ENCODE measurements at regions not wholly inside any gene's neighbourhood (a gene's known extent, or its start where the extent isn't known, plus 50 kb on each side); places are given as distances from the start of the nearest gene placed in this dataset.
"Not testable (repeated sequence)": the region's sequence is repeated elsewhere in the genome, so short reads cannot be mapped to it uniquely, and the experiment has no call there.

DNA sequence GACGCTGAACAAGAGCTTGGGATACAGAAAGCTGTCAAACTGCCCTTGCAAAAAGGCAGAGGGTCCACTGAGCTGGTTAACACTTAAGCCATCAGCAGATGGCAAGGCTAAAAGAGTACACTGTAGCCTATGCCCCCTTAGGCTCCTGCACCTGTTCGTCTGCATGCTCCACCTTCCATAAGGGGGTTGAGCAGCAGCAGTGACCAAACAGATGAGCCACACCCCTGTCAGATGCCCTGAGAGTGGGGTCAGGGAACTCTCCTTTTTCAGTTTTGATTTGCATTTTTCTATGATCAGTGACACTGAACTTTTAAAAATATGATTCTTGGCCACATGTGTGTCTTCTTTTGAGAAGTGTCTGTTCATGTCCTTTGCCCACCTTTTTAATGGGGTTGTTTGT is 402.5 kb upstream of the FAM98A start:
- DNase-seq (ENCODE audit: low read depth in 2 of 2), result no peak

DNA sequence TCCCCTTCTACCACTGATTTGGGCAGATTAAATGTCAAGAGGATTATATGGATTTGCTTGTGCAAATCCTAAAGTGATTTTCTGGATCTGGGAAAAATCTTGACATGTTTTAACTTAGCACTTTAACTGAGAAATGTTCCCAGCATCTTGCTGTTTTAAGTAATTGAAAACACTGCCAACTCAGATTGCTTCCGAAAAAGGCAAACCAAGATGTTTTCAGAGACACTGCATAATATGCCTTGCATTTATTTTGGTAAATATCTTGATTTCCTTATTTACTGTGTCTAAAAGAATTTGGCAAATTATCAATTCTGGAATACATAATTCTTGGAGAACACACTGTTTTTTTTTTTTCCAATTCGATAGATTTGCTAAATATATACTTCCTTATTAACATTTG is 385.0 kb upstream of the FAM98A start:
- no peak for DNase-seq (ENCODE audit: low read depth in 2 of 2)

DNA sequence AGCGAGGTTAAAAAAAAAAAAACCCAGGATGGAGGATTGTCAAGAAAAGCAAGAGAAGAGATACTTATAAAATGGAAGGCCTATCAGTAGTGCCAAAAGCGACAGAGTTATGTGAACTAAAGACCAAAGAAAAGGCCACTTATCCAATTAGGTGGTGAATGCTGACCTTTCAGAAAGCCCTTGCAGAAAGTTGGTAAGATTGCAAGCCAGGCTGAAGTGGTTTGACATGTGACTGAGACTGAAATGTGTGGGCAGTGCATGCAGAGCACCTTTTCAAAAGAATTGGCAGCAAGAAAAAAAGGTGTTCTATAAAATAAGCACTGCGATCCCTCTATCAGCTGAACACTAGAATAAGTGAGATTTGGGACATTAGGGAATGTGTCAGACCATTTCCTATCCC is 379.4 kb upstream of the FAM98A start:
- DNase-seq (ENCODE audit: low read depth in 2 of 2), result no peak

DNA sequence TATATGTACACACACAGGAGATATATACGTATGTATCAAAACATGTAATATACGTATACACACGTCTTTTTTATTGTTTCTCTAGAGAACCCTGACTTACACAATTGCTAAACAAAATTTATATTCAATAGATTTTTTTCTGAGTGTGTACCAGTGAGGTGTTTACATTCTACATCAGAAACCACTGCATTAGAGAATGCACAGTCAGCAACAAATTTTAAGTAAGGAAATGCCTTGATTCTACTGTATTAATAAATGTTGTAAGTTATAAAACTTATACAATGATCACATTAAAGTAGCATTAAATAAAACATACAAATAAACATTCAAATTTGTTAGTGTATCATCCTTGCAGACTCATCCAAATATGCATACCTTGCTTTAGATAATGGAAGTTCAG is 376.4 kb upstream of the FAM98A start:
- DNase-seq (ENCODE audit: low read depth in 2 of 2), result no peak

DNA sequence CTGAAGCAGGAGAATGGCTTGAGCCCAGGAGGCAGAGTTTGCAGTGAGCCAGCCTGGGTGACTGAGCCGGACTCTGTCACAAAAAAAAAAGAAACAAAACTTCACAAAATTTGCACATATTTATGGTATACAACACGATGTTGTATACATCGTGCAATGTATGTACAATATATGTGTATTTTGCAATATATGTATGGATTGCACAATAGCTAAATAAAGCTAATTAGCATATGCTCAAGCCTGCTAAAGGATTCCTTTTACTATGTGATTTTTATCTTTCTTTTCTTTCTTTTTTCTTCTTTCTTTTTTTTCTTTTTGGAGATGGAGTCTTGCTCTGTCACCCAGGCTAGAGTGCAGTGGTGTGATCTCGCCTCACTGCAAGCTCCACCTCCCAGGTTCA is 368.0 kb upstream of the FAM98A start:
- DNase-seq (ENCODE audit: low read depth in 2 of 2), result no peak

DNA sequence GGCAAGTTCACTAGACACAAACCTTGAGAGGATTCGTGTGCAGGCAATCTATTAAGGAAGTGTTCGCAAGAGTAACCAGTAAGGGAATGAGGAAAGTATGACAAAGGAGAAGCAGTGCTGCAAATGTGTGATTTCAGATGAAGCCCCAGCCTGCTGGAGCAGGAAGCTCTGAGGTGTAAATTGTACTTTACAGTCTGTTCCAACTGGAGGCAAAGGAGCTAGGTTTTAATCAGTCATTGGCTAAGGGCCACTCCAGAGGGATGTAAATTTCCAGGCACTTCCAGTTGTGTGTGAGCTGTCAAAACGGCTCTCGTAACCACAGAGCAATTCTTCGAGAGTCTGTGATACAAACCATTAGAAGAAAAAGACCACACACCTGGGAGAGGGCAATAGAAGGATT is 359.5 kb upstream of the FAM98A start:
- no peak for DNase-seq (ENCODE audit: low read depth in 2 of 2)

DNA sequence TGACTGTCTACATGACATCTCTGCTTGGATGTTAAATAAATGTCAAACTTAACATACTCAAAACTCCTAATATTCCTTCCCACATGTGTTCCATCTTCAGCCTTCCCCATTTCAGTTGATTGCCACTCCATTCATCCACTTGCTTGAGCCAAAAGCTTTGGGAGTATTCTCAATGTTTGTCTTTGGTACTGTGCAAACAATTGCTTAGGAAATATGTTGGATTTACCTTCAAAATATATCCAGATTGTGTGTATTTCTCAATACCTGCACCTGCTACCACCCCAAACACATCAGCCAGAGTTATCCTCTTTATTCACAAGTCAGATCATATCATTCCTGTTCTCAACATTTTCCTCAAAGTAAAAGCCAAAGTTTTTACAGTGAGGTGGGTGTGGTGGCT is 350.3 kb upstream of the FAM98A start:
- DNase-seq (ENCODE audit: low read depth in 2 of 2), result no peak

DNA sequence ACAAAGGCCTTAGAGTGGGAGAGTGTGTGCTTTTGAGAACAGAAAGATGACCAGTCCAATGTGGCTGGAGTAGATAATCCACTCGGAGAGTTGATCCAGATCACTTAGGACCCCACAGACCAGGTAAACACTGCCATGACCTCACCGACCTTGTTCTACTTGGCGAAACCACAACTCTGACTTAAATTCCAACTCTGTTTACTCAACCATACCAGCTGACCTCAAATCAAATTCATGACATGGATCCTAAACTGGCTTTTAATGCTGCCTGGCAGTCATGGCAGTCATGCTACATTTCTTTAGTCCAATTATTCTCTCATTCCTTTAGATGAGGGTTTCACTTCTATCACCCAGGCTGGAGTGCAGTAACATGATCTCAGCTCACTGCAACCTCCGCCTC is 347.1 kb upstream of the FAM98A start:
- no peak for DNase-seq (ENCODE audit: low read depth in 2 of 2)

DNA sequence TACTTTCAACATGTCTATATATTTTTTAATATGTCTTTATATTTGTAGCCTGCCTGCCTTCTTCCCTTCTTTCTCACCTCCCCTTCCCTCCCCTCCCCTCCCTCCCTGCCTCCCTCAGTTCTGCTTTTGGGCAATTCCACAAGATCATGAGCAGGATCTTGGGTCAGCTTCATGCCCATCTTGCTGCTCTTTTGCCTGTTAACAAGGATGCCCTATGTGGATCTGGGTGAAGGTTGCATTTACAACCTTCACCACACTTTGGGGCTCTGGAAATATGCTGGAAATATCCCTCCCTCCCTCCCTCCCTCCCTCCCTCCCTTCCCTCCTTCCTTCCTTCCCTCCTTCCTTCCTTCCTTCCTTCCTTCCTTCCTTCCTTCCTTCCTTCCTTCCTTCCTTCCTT is 334.1 kb upstream of the FAM98A start:
- DNase-seq (ENCODE audit: low read depth in 2 of 2), result no peak

DNA sequence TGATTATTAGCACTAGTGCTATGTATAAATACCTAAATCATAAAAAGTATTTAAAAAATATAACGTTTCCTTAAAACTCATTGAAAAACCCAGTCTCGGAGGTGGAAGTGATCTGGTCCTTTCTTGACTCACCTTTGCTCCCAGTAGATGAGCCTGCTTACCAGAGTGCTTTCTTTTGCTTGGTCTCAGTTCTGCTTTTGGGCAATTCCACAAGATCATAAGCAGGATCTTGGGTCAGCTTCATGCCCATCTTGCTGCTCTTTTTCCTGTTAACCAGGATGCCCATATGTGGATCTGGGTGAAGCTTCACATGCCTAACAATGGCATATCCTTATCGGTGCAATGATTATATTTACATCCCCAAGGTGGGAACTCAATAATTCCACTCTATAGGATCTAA is 332.1 kb upstream of the FAM98A start:
- DNase-seq (ENCODE audit: low read depth in 2 of 2), result no peak

DNA sequence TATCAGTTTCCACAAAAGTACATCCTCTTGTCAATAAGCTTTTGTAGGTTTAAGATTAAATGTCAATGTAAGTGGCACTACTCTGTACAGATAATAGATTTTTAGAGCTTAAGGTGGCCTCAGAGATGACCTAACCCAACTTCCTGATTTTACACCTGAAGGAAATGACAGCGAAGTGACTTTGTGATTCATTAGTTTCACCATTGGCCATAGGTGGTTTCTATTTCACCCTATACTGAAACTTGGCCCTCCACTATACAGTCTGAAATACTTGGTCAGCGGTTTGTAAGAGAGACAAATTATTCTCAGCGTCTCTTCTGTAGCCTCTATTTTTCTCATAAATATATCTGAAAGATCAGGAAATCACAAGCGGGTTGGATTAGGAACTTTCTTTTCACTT is 330.4 kb upstream of the FAM98A start:
- DNase-seq (ENCODE audit: low read depth in 2 of 2), result no peak

DNA sequence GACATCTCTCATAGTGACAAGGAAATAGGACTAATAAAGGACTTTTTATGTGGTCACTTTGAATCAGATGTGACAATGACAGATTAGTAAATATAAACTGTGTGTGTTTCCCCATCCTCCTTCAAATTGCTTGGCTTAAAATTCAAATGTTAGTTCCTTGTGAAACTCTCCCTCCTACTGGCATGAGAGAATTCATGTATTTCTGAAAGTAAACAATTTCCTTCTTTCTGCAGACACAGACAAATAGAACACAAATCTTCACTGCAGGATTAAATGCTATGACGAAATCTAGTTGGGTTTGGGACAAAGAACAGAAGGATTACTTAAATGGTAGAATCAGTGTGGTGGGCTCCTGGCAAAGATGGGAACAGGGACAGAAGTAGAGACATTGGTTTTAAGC is 328.7 kb upstream of the FAM98A start:
- DNase-seq (ENCODE audit: low read depth in 2 of 2), result no peak

DNA sequence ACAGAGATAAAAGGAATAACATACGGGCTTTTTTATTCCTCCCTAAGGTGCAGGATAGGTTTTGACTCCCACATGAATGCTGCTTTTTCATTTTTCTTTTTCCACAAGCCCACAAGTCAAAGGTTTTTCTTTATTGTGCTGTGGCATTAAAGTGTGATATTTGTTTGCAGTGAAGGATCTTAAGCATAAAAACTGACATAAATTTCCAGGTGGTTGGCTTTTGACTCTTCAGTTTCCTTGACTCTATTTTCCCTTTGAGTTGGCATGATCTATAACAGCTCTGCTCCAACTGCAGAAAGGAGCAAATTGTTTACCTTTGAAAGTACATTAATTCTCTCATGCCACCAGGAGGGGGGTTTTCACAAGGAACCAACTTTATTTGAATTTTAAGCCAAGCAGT is 326.2 kb upstream of the FAM98A start:
- no peak for DNase-seq (ENCODE audit: low read depth in 2 of 2)

DNA sequence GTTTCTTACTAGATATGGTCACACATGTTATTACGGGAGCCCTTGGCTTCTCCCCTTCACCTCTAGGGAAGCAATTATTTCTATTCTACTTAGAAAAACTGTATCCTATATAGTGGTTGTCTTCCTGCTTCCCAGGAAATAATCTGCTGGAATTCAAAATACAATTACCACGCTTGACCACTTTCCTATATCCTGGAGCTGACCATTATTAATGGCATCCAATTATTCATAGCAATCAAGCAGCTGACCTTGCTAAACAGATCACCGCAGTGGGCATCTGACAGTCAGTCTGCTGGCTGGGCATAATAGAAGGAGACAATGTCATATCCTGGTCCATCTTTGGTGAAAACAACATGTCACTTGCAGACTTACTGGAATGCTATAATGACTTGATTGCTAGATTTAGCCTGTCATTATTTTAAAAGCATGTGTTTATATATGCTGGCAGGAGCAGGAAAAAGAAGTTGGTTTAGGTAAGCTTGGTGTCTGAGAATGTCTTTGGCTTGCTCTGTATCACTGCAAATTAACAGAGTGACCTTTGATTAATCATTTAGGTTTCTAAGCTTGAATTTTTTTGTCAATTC is 325.6 kb upstream of the FAM98A start:
- no peak for DNase-seq (ENCODE audit: low read depth in 2 of 2)

DNA sequence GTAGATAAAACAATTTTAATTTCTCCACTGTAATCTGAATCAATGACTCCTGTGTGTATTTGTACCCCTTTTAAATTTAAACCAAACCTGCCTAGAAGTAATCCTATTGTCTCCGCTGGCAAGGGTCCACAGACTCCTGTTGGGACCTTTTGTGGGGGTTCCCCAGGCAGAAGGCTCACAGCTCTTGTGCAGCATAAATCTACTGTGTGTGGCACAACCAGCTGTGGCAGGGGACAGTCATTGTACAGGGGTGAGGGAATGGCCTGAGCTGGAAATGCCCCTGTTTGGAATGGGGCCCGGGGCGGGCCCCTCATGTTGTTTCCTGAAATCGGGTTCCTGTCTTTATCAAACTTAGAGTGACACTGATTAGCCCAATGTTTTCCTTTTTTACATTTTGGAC is 318.2 kb upstream of the FAM98A start:
- no peak for DNase-seq (ENCODE audit: low read depth in 2 of 2)

DNA sequence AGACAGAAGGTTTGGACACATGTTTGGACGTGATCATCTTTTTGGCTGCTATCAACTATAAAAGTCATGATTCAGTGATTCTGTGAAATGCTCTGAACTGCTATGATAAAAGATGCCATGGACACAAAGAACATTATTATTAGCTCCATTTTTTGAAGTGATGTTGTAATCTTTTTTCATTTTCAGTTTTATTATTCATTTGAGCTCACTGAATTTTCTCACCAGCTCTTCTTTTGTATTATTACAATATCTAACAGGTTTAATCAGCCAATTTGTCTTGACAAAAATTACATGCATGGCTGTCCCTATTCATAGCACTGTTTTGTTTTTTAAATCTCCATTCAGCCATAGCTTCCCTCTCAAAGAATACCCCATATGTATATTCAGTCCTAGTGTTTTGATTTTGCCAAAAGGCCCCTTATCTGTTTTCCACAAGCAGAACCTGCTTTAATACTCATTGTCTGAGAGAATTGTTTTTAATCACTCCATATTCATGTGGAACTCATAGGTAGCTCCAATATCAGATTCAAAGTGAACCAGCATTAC is 314.0 kb upstream of the FAM98A start:
- no peak for DNase-seq (ENCODE audit: low read depth in 2 of 2)

DNA sequence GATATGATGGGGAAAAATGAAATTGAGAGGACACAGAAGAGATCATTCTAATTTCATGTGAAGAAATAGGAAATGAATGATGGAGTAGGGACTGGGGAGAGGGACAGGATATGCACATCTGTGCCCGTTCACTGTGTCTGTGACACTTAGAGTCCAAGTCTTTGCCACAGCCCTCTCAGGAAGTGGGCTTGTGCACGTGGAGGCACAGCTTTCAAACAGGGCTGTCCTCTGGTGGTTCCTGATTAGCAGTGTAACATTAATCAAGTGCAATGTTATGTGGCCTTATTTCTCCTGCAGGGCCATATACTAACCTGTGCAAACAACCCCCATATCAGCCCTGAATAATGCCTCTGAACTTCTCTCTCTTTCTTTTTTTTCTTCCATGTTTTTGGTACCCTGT is 312.2 kb upstream of the FAM98A start:
- no peak for DNase-seq (ENCODE audit: low read depth in 2 of 2)

DNA sequence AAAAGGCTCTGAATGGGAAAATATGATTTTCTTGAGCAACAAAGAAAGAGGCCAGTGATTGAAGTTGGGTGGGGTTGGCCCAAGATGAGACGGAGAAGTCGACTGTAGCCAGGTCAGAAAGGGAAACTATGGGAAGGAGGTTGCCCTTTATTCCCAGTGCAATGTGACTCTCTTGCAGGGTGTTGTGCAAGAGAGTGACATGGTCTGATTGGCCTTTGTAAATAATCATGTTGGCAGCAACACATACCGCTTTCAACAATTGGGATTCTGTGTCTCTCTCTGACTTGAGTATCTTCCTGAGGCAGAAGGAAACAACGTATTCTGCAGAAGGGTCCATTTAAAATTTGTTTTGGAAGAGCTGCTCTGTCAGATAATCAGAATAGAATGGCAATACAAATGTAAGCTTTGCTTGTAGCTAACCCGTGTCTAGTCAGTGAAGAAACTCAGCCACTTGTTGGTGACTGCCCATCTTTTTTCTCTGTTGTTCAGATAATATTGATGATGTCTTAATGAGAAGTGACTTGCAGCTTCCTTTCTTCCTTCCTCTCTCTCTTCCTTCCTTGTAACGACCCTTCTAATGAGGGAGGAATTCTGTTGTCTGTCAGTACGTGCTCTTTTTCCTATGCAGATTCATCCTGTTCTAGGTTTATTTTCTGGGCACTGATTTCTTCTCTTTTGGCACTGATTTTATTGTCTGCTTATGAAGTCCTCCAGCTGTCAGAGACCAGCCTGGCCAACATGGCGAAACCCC is 311.0 kb upstream of the FAM98A start:
- DNase-seq (ENCODE audit: low read depth in 2 of 2), result no peak

DNA sequence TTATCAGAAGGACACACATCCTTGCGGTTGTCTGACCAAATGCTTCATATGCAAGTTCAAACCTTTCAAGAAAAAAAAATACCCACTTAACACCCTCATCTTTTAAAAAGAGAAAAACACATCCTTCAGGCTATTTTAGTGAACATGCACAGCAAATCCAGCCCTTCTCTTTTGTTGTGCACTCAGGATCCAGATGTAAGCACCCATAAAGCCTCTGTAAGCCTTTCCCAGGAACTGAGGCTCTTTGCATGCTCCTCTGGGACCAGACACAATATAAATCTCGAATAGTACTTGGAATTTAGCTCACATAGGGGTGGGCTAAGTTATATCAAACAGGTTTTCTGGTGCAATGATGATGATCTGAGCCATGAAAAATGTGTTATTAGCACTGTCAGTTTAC is 308.8 kb upstream of the FAM98A start:
- DNase-seq (ENCODE audit: low read depth in 2 of 2), result no peak

DNA sequence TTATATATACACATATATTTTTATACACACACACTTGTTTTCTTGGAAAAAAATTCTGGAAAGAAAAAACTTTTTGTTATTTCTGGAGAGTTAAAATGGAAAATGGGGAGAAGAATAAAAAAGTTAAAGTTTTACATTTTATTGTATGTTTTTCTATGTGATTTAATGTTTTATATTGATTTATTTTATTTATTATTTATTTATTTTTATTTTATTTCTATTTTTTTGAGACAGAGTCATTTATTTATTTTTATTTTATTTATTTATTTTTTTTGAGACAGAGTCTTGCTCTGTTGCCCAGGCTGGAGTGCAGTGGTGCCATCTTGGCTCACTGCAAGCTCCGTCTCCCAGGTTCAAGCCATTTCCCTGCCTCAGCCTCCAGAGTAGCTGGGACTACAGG is 307.0 kb upstream of the FAM98A start:
- not testable (repeated sequence) for DNase-seq (ENCODE audit: low read depth in 2 of 2)

DNA sequence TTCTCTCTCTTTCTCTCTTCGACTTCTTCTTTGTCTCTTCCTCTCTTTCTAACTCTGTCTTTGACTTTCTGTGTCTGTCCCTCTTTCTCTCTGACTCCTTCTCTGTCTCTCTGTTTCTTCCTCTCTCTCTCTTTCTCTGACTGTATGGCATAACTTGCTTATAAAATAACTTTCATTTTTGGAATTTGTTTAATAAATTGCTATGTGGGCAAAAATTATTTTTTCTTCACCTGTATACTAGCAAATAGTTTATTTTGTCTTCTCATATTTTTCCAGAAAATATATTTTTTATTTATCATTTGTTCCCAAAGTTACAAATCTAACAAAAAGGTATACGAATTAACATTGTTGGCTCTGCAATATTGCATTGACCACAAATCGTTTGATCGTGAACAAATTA is 305.7 kb upstream of the FAM98A start:
- DNase-seq (ENCODE audit: low read depth in 2 of 2), result no peak

DNA sequence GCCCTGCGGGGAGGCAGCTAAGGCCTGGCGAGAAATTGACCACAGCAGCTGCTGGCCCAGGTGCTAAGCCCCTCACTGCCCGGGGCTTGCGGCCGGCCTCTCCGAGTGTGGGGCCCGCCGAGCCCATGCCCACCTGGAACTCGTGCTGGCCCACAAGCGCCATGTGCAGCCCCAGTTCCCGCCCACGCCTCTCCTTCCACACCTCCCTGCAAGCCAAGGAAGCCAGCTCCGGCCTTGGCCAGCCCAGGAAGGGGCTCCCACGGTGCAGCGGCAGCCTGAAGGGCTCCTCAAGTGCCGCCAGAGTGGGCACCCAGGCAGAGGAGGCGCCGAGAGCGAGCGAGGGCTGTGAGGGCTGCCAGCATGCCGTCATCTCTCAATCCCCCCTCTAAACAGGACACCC is 304.6 kb upstream of the FAM98A start:
- DNase-seq (ENCODE audit: low read depth in 2 of 2), result no peak

DNA sequence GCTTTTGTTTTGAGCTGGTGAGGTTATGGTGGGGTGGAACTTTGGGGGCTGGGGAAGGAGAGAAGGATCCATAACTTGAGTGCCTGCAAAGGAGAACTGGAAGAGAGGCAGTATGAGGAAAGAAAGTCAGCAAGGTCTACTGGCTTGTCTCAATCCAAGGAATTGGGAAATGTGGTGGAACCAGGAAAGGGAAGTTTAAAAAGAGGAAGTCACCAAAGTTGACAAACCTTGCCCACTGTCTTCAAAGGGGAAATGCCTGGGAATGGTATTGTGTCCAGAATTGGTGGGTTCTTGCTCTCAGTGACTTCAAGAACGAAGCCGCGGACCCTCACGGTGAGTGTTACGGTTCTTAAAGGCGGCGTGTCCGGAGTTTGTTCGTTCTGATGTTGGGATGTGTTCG is 304.1 kb upstream of the FAM98A start:
- no peak for DNase-seq (ENCODE audit: low read depth in 2 of 2)

DNA sequence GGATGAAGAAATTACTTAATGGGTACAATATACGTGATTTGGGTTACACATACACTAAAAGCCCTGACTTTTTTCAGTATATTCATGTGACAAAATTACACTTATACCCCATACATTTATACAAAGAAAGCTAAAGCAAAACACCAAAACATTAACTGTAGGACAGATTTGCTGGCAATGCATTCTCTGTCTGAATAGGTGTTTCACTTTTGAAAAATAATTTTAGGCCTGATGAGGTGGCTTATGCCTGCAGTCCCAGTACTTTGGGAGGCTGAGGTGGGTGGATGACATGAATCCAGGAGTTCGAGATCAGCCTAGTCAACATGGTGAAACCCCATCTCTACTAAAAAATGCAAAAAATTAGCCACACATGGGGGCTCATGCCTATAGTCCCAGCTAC is 301.5 kb upstream of the FAM98A start:
- DNase-seq (ENCODE audit: low read depth in 2 of 2), result no peak

Data from stimulated activated CD4-positive, alpha-beta T cell treated with anti-CD3 and anti-CD28 coated beads, Interleukin-15, amount 100 ng/mL, for 48 hours (primary cell).